ENCODE measurements at regions not wholly inside any gene's neighbourhood (a gene's known extent, or its start where the extent isn't known, plus 50 kb on each side); places are given as distances from the start of the nearest gene placed in this dataset.

GRCh38 chr19:29381353-29382203, 144.2 kb upstream of the VSTM2B start:
- no peak overlapping the region for H3K27ac ChIP-seq
- H3K36me3 ChIP-seq: no peaks in the 10 kb centered on the region
- no peaks in the 10 kb centered on the region for H3K36me3 Mint-ChIP-seq
- H3K79me2 ChIP-seq (ENCODE audit: low read depth): no peaks in the 10 kb centered on the region
- H3K4me3 ChIP-seq: no peak overlapping the region
- no peak overlapping the region for H3K4me3 Mint-ChIP-seq
- DNase-seq (ENCODE audit: low spot score): no peak
- H3K9ac ChIP-seq: no peak overlapping the region
- peaks cover 2% of the 10 kb centered on the region for H3K9me3 Mint-ChIP-seq
- H4K20me1 ChIP-seq (ENCODE audit: low read depth): no peaks in the 10 kb centered on the region
- H2AFZ ChIP-seq (replicated peaks): no peak overlapping the region
- no peak overlapping the region for H3K4me2 ChIP-seq
- no peaks in the 10 kb centered on the region for H3K9me3 ChIP-seq (ENCODE audit: low read depth)
- H3F3A ChIP-seq (ENCODE audit: low read depth): no peaks in the 10 kb centered on the region
- H3K4me1 Mint-ChIP-seq: peaks cover 41% of the 10 kb centered on the region
- peaks cover 12% of the 10 kb centered on the region for H3K4me1 ChIP-seq
- H3K27me3 Mint-ChIP-seq (ENCODE audit: insufficient read depth, low read depth): peaks cover 8% of the 10 kb centered on the region
- TF ChIP-seq CTCF (IDR thresholded peaks at IDR 0.05): no peak
- TF ChIP-seq EZH2phosphoT487 (IDR thresholded peaks at IDR 0.05): no peak
- no peak for TF ChIP-seq EZH2 (IDR thresholded peaks at IDR 0.05)
- no peaks in the 10 kb centered on the region for H3K27me3 ChIP-seq
- H3K27ac Mint-ChIP-seq: no peak overlapping the region

GRCh38 chr19:29383696-29384095, 142.1 kb upstream of the VSTM2B start:
- Histone ChIP-seq H3K79me2 (ENCODE audit: low read depth) (no peaks in the 10 kb centered on the region), H2AFZ (replicated peaks) (no peak overlapping the region), H3K36me3 (no peaks in the 10 kb centered on the region), H3F3A (ENCODE audit: low read depth) (no peaks in the 10 kb centered on the region), H3K9ac (no peak overlapping the region), H3K4me2 (no peak overlapping the region), H4K20me1 (ENCODE audit: low read depth) (no peaks in the 10 kb centered on the region), H3K27ac (no peak overlapping the region), H3K27me3 (no peaks in the 10 kb centered on the region), H3K9me3 (ENCODE audit: low read depth) (no peaks in the 10 kb centered on the region), H3K4me1 (peaks cover 11% of the 10 kb centered on the region), H3K4me3 (no peak overlapping the region)
- H3K9me3 Mint-ChIP-seq: peaks cover 2% of the 10 kb centered on the region
- H3K4me3 Mint-ChIP-seq: no peak overlapping the region
- TF ChIP-seq CTCF (IDR thresholded peaks at IDR 0.05) (no peak), EZH2phosphoT487 (IDR thresholded peaks at IDR 0.05) (no peak), EZH2 (IDR thresholded peaks at IDR 0.05) (no peak)
- H3K36me3 Mint-ChIP-seq: no peaks in the 10 kb centered on the region
- no peak overlapping the region for H3K27ac Mint-ChIP-seq
- peaks cover 8% of the 10 kb centered on the region for H3K27me3 Mint-ChIP-seq (ENCODE audit: insufficient read depth, low read depth)
- no peak for DNase-seq (ENCODE audit: low spot score)
- peaks cover 38% of the 10 kb centered on the region for H3K4me1 Mint-ChIP-seq

GRCh38 chr19:29384656-29385055, 141.1 kb upstream of the VSTM2B start:
- Histone ChIP-seq H3K9ac (no peak overlapping the region), H3K27ac (no peak overlapping the region), H4K20me1 (ENCODE audit: low read depth) (no peaks in the 10 kb centered on the region), H3K4me1 (peaks cover 5% of the 10 kb centered on the region), H3K27me3 (no peaks in the 10 kb centered on the region), H3K4me3 (no peak overlapping the region), H3K36me3 (no peaks in the 10 kb centered on the region), H3K79me2 (ENCODE audit: low read depth) (no peaks in the 10 kb centered on the region), H3K9me3 (ENCODE audit: low read depth) (no peaks in the 10 kb centered on the region), H2AFZ (replicated peaks) (no peak overlapping the region), H3K4me2 (no peak overlapping the region), H3F3A (ENCODE audit: low read depth) (no peaks in the 10 kb centered on the region)
- Mint-ChIP-seq H3K4me3 (no peak overlapping the region), H3K4me1 (peaks cover 34% of the 10 kb centered on the region), H3K27me3 (ENCODE audit: insufficient read depth, low read depth) (peaks cover 10% of the 10 kb centered on the region), H3K36me3 (no peaks in the 10 kb centered on the region), H3K27ac (peak overlapping the region; percentile 77), H3K9me3 (peaks cover 2% of the 10 kb centered on the region)
- no peak for DNase-seq (ENCODE audit: low spot score)
- TF ChIP-seq EZH2phosphoT487 (IDR thresholded peaks at IDR 0.05) (no peak), EZH2 (IDR thresholded peaks at IDR 0.05) (no peak), CTCF (IDR thresholded peaks at IDR 0.05) (no peak)
